Mesothelial cell of epicardium (in vitro differentiated cells): ENCODE measurements at regions not wholly inside any gene's neighbourhood (a gene's known extent, or its start where the extent isn't known, plus 50 kb on each side); places are given as distances from the start of the nearest gene placed in this dataset.
A peak's percentile ranks its signal among the peaks of the same experiment; 100 is the strongest.

Experiments
- DNase-seq, 2 experiments: peaks; one replicate each; pipeline ENCODE4 v3.0.0; 2021; ENCODE audit warnings: low spot score in 2 of 2; ENCODE audit not compliant: unreplicated experiment in 2 of 2
- H3K27ac Mint-ChIP-seq: 2 replicates; pipeline ENCODE4 v1.8.0; 2021; ENCODE audit warnings: mixed read lengths
- H3K27me3 Mint-ChIP-seq: 2 replicates; pipeline ENCODE4 v1.8.0; 2021; ENCODE audit warnings: low read depth, mixed read lengths
- H3K36me3 Mint-ChIP-seq: 2 replicates; pipeline ENCODE4 v1.8.0; 2021; ENCODE audit warnings: mixed read lengths
- H3K4me1 Mint-ChIP-seq: 2 replicates; pipeline ENCODE4 v1.8.0; 2021; ENCODE audit warnings: mixed read lengths
- H3K4me3 Mint-ChIP-seq: 2 replicates; pipeline ENCODE4 v1.8.0; 2021; ENCODE audit warnings: mild to moderate bottlenecking, moderate library complexity, mixed read lengths
- H3K9me3 Mint-ChIP-seq: 2 replicates; pipeline ENCODE4 v1.8.0; 2021; ENCODE audit warnings: mixed read lengths
- CTCF ChIP-seq: fragments of 200-600 bp; sonication (generic); IDR thresholded peaks from one replicate; pipeline ENCODE4 v1.5.0; 2021; ENCODE audit warnings: antibody characterized with exemption; ENCODE audit not compliant: unreplicated experiment

- Mint-ChIP-seq H3K27me3 (no peaks in the 10 kb centered on the region), H3K9me3 (no peaks in the 10 kb centered on the region), H3K4me1 (peaks cover 69% of the 10 kb centered on the region), H3K4me3 (peak overlapping the region; percentile 81), H3K27ac (peak overlapping the region; percentile 99), H3K36me3 (peaks cover 5% of the 10 kb centered on the region)
- no peak for DNase-seq
- TF ChIP-seq CTCF = no peak
Measured at GRCh38 chr9:129497005-129497812, 123.7 kb downstream of the C9orf50 start.

- Mint-ChIP-seq H3K27me3 (no peaks in the 10 kb centered on the region), H3K9me3 (no peaks in the 10 kb centered on the region), H3K27ac (peak overlapping the region; percentile 99)
Measured at GRCh38 chr9:129496473-129497004, 124.4 kb downstream of the C9orf50 start.

GRCh38 chr9:129495620-129496472, 125.1 kb downstream of the C9orf50 start:
- Mint-ChIP-seq H3K27me3 (no peaks in the 10 kb centered on the region), H3K4me1 (peaks cover 80% of the 10 kb centered on the region), H3K27ac (peak overlapping the region; percentile 99), H3K36me3 (peaks cover 1% of the 10 kb centered on the region), H3K4me3 (peak overlapping the region; percentile 81), H3K9me3 (no peaks in the 10 kb centered on the region)
- peak; percentile 88 to 94 for DNase-seq
- TF ChIP-seq CTCF = no peak

More at GRCh38 chr9:129496473-129497004, 124.4 kb downstream of the C9orf50 start:
- H3K36me3 Mint-ChIP-seq = peaks cover 1% of the 10 kb centered on the region
- DNase-seq = peak; percentile 91 to 92
- TF ChIP-seq CTCF = no peak
- H3K4me1 Mint-ChIP-seq = peaks cover 74% of the 10 kb centered on the region
- H3K4me3 Mint-ChIP-seq = peak overlapping the region; percentile 81

- TF ChIP-seq CTCF = no peak
- H3K27ac Mint-ChIP-seq = peak overlapping the region; percentile 90
- H3K9me3 Mint-ChIP-seq = no peaks in the 10 kb centered on the region
- H3K4me1 Mint-ChIP-seq = peaks cover 81% of the 10 kb centered on the region
- no peaks in the 10 kb centered on the region for H3K27me3 Mint-ChIP-seq
- peak overlapping the region; percentile 8 for H3K4me3 Mint-ChIP-seq
- no peaks in the 10 kb centered on the region for H3K36me3 Mint-ChIP-seq
- no peak for DNase-seq
Measured at GRCh38 chr9:129494113-129494789, 126.7 kb downstream of the C9orf50 start.

- no peaks in the 10 kb centered on the region for H3K9me3 Mint-ChIP-seq
- no peaks in the 10 kb centered on the region for H3K27me3 Mint-ChIP-seq
- peaks cover 82% of the 10 kb centered on the region for H3K4me1 Mint-ChIP-seq
- peak overlapping the region; percentile 90 for H3K27ac Mint-ChIP-seq
- no peak for DNase-seq
- peak overlapping the region; percentile 13 for H3K4me3 Mint-ChIP-seq
- no peak for TF ChIP-seq CTCF
- H3K36me3 Mint-ChIP-seq = no peaks in the 10 kb centered on the region
Measured at GRCh38 chr9:129493706-129494047, 127.2 kb downstream of the C9orf50 start.
